ENCODE measurements at regions not wholly inside any gene's neighbourhood (a gene's known extent, or its start where the extent isn't known, plus 50 kb on each side); places are given as distances from the start of the nearest gene placed in this dataset.

- DNase-seq (ENCODE audit: low read depth, low spot score): no peak
Observed at GRCh38 chr6:54009052-54009654, 102.1 kb upstream of the MLIP start.

GRCh38 chr6:54010340-54011276 lies 100.6 kb upstream of the MLIP start:
- DNase-seq (ENCODE audit: low read depth, low spot score): no peak

GRCh38 chr6:54011277-54011648 lies 100.0 kb upstream of the MLIP start:
- no peak for DNase-seq (ENCODE audit: low read depth, low spot score)

GRCh38 chr6:54013966-54014365 lies 97.3 kb upstream of the MLIP start:
- DNase-seq (ENCODE audit: low read depth, low spot score): no peak

GRCh38 chr6:54014440-54014839 lies 96.8 kb upstream of the MLIP start:
- DNase-seq (ENCODE audit: low read depth, low spot score): no peak

GRCh38 chr6:54017877-54018276 lies 93.4 kb upstream of the MLIP start:
- DNase-seq (ENCODE audit: low read depth, low spot score): no peak

GRCh38 chr6:54018722-54019121 lies 92.5 kb upstream of the MLIP start:
- DNase-seq (ENCODE audit: low read depth, low spot score): no peak

GRCh38 chr6:54019860-54020259 lies 91.4 kb upstream of the MLIP start:
- no peak for DNase-seq (ENCODE audit: low read depth, low spot score)

GRCh38 chr6:54020334-54020733 lies 90.9 kb upstream of the MLIP start:
- DNase-seq (ENCODE audit: low read depth, low spot score): no peak

- no peak for DNase-seq (ENCODE audit: low read depth, low spot score)
Observed at GRCh38 chr6:54026652-54027400, 84.4 kb upstream of the MLIP start.

- no peak for DNase-seq (ENCODE audit: low read depth, low spot score)
Observed at GRCh38 chr6:54028170-54028569, 83.1 kb upstream of the MLIP start.

GRCh38 chr6:54029187-54029586 lies 82.1 kb upstream of the MLIP start:
- no peak for DNase-seq (ENCODE audit: low read depth, low spot score)

- DNase-seq (ENCODE audit: low read depth, low spot score): no peak
Observed at GRCh38 chr6:54031169-54031568, 80.1 kb upstream of the MLIP start.

- no peak for DNase-seq (ENCODE audit: low read depth, low spot score)
Observed at GRCh38 chr6:54037277-54037779, 73.9 kb upstream of the MLIP start.

GRCh38 chr6:54040545-54040944 lies 70.7 kb upstream of the MLIP start:
- DNase-seq (ENCODE audit: low read depth, low spot score): no peak

- no peak for DNase-seq (ENCODE audit: low read depth, low spot score)
Observed at GRCh38 chr6:54041239-54041638, 70.0 kb upstream of the MLIP start.

- DNase-seq (ENCODE audit: low read depth, low spot score): no peak
Observed at GRCh38 chr6:54043360-54043759, 67.9 kb upstream of the MLIP start.

- no peak for DNase-seq (ENCODE audit: low read depth, low spot score)
Observed at GRCh38 chr6:54044059-54044458, 67.2 kb upstream of the MLIP start.

GRCh38 chr6:54048782-54049181 lies 62.5 kb upstream of the MLIP start:
- no peak for DNase-seq (ENCODE audit: low read depth, low spot score)

- DNase-seq (ENCODE audit: low read depth, low spot score): no peak
Observed at GRCh38 chr6:54050750-54051149, 60.5 kb upstream of the MLIP start.

GRCh38 chr6:54053881-54054391 lies 57.3 kb upstream of the MLIP start:
- peak; percentile 27 for DNase-seq (ENCODE audit: low read depth, low spot score)

GRCh38 chr6:54056105-54056504 lies 55.1 kb upstream of the MLIP start:
- no peak for DNase-seq (ENCODE audit: low read depth, low spot score)
